GM23248 (cell line): ENCODE measurements at regions not wholly inside any gene's neighbourhood (a gene's known extent, or its start where the extent isn't known, plus 50 kb on each side); places are given as distances from the start of the nearest gene placed in this dataset.

Experiments
- EZH2 ChIP-seq: fragments of 200-600 bp; sonication (generic); IDR thresholded peaks from 2 replicates; pipeline ENCODE4 v1.6.1; 2018; ENCODE audit warnings: antibody characterized with exemption, mild to moderate bottlenecking; ENCODE audit not compliant: insufficient read depth, poor library complexity, severe bottlenecking
- EZH2phosphoT487 ChIP-seq: fragments of 200-600 bp; sonication (generic); IDR thresholded peaks from 2 replicates; pipeline ENCODE4 v1.6.1; 2018; ENCODE audit warnings: antibody characterized with exemption, moderate library complexity, mild to moderate bottlenecking, low read depth; ENCODE audit not compliant: insufficient read depth

GRCh38 chr4:100591161-100591876, 73.5 kb upstream of the EMCN start:
- no peak for TF ChIP-seq EZH2
- no peak for TF ChIP-seq EZH2phosphoT487
